ENCODE measurements at regions not wholly inside any gene's neighbourhood (a gene's known extent, or its start where the extent isn't known, plus 50 kb on each side); places are given as distances from the start of the nearest gene placed in this dataset.

- in situ Hi-C loops (cut with MboI; ENCODE audit: low sequenced_read_pairs in 4 of 4) (no loop called here), intact Hi-C loops (cut with DNase I; ENCODE audit: low total_unique reads) (no loop called here)
- H3K4me3 ChIP-seq, result no peak overlapping the region
- H3K27me3 ChIP-seq, result no peaks in the 10 kb centered on the region
- no peaks in the 10 kb centered on the region for H3K9me3 ChIP-seq
- H3K27ac ChIP-seq, result no peak overlapping the region
- H3K36me3 ChIP-seq, result no peaks in the 10 kb centered on the region
- ATAC-seq, result no peak
- no peak for DNase-seq
- H3K4me1 ChIP-seq, result peaks cover 21 to 25% of the 10 kb centered on the region in 2 donors
- TF ChIP-seq POLR2A (IDR thresholded peaks at IDR 0.05), result no peak
- no peak for TF ChIP-seq CTCF (IDR thresholded peaks at IDR 0.05 in 4 of 5, conservative IDR thresholded peaks at IDR 0.05 in 1 of 5)
These were observed 124.1 kb upstream of the IFNGR1 start for GRCh38 chr6:137343241-137343640.

- Histone ChIP-seq H3K27ac (no peak overlapping the region), H3K36me3 (no peaks in the 10 kb centered on the region), H3K9me3 (no peaks in the 10 kb centered on the region), H3K27me3 (no peaks in the 10 kb centered on the region), H3K4me1 (peaks cover 21 to 25% of the 10 kb centered on the region in 2 donors), H3K4me3 (peak overlapping the region; percentile 0 to 37 (median 36))
- in situ Hi-C loops (cut with MboI; ENCODE audit: low sequenced_read_pairs in 4 of 4), result no loop called here
- intact Hi-C loops (cut with DNase I; ENCODE audit: low total_unique reads), result no loop called here
- TF ChIP-seq POLR2A (IDR thresholded peaks at IDR 0.05) (no peak), CTCF (IDR thresholded peaks at IDR 0.05 in 4 of 5, conservative IDR thresholded peaks at IDR 0.05 in 1 of 5) (no peak)
- no peak for DNase-seq
- no peak for ATAC-seq
These were observed 123.5 kb upstream of the IFNGR1 start for GRCh38 chr6:137342607-137343190.

- ATAC-seq, result peak; percentile 63 to 73
- Histone ChIP-seq H3K36me3 (no peaks in the 10 kb centered on the region), H3K27ac (no peak overlapping the region), H3K27me3 (no peaks in the 10 kb centered on the region), H3K4me3 (peak overlapping the region in 1 of 4 donors; percentile 24), H3K9me3 (no peaks in the 10 kb centered on the region), H3K4me1 (peaks cover 21 to 25% of the 10 kb centered on the region in 2 donors)
- intact Hi-C loops (cut with DNase I; ENCODE audit: low total_unique reads), result no loop called here
- in situ Hi-C loops (cut with MboI; ENCODE audit: low sequenced_read_pairs in 4 of 4), result no loop called here
- no peak for TF ChIP-seq CTCF (IDR thresholded peaks at IDR 0.05 in 4 of 5, conservative IDR thresholded peaks at IDR 0.05 in 1 of 5)
- no peak for TF ChIP-seq POLR2A (IDR thresholded peaks at IDR 0.05)
- DNase-seq, result peak in 1 of 2 donors; percentile 23
These were observed 122.6 kb upstream of the IFNGR1 start for GRCh38 chr6:137341681-137342195.

- in situ Hi-C loops (cut with MboI; ENCODE audit: low sequenced_read_pairs in 4 of 4) (no loop called here), intact Hi-C loops (cut with DNase I; ENCODE audit: low total_unique reads) (no loop called here)
- H3K4me1 ChIP-seq, result peaks cover 21 to 27% of the 10 kb centered on the region in 2 donors
- TF ChIP-seq CTCF (IDR thresholded peaks at IDR 0.05 in 4 of 5, conservative IDR thresholded peaks at IDR 0.05 in 1 of 5) (no peak), POLR2A (IDR thresholded peaks at IDR 0.05) (no peak)
- H3K9me3 ChIP-seq, result no peaks in the 10 kb centered on the region
- no peaks in the 10 kb centered on the region for H3K36me3 ChIP-seq
- H3K4me3 ChIP-seq, result no peak overlapping the region
- no peak overlapping the region for H3K27ac ChIP-seq
- H3K27me3 ChIP-seq, result no peaks in the 10 kb centered on the region
- no peak for DNase-seq
- ATAC-seq, result no peak
These were observed 120.9 kb upstream of the IFNGR1 start for GRCh38 chr6:137339929-137340559.

Data from gastrocnemius medialis (tissue), 4 donors.